ENCODE measurements at regions not wholly inside any gene's neighbourhood (a gene's known extent, or its start where the extent isn't known, plus 50 kb on each side); places are given as distances from the start of the nearest gene placed in this dataset.
"Not testable (repeated sequence)": the region's sequence is repeated elsewhere in the genome, so short reads cannot be mapped to it uniquely, and the experiment has no call there.

GRCh38 chr11:93917673-93918072, 67.3 kb upstream of the VSTM5 start:
- H3K4me3 ChIP-seq (ENCODE audit: control insufficient read depth in 1 of 7, extremely low read depth in 1 of 7, insufficient read depth in 4 of 7, low read depth in 2 of 7, low read length in 6 of 7), result no peak overlapping the region
- no peaks in the 10 kb centered on the region for H3K36me3 ChIP-seq (ENCODE audit: control insufficient read depth in 4 of 4, insufficient read depth in 4 of 4, low read length in 3 of 4)
- peaks cover 0 to 5% (median 0%) of the 10 kb centered on the region in 5 experiments for H3K27me3 ChIP-seq (replicated peaks in 2 of 5; ENCODE audit: control insufficient read depth in 4 of 5, insufficient read depth in 5 of 5, low read length in 4 of 5)
- CTCF ChIA-PET, result no interaction called here
- DNase-seq, result no peak
- WGBS (ENCODE audit: insufficient coverage), result 89% methylated on average over 5 of the region's 5 CpGs
- H3K27ac ChIP-seq (ENCODE audit: insufficient read depth in 1 of 2, low read depth in 1 of 2, low read length in 2 of 2, poor library complexity in 1 of 2, severe bottlenecking in 2 of 2), result no peak overlapping the region
- H3K4me1 ChIP-seq (ENCODE audit: control extremely low read depth in 1 of 4, control insufficient read depth in 4 of 4, insufficient read depth in 4 of 4, low read length in 3 of 4), result no peaks in the 10 kb centered on the region
- POLR2A ChIA-PET, result no interaction called here
- H3K9me3 ChIP-seq (ENCODE audit: control extremely low read depth in 1 of 5, control insufficient read depth in 4 of 5, insufficient read depth in 2 of 5, low read depth in 1 of 5, low read length in 4 of 5), result no peaks in the 10 kb centered on the region

GRCh38 chr11:93921695-93922468, 71.5 kb upstream of the VSTM5 start:
- Histone ChIP-seq H3K4me3 (ENCODE audit: control insufficient read depth in 1 of 7, extremely low read depth in 1 of 7, insufficient read depth in 4 of 7, low read depth in 2 of 7, low read length in 6 of 7) (no peak overlapping the region), H3K27me3 (replicated peaks in 2 of 5; ENCODE audit: control insufficient read depth in 4 of 5, insufficient read depth in 5 of 5, low read length in 4 of 5) (peaks cover 0 to 5% (median 0%) of the 10 kb centered on the region in 5 experiments), H3K4me1 (ENCODE audit: control extremely low read depth in 1 of 4, control insufficient read depth in 4 of 4, insufficient read depth in 4 of 4, low read length in 3 of 4) (no peaks in the 10 kb centered on the region), H3K36me3 (ENCODE audit: control insufficient read depth in 4 of 4, insufficient read depth in 4 of 4, low read length in 3 of 4) (no peaks in the 10 kb centered on the region), H3K9me3 (ENCODE audit: control extremely low read depth in 1 of 5, control insufficient read depth in 4 of 5, insufficient read depth in 2 of 5, low read depth in 1 of 5, low read length in 4 of 5) (no peaks in the 10 kb centered on the region), H3K27ac (ENCODE audit: insufficient read depth in 1 of 2, low read depth in 1 of 2, low read length in 2 of 2, poor library complexity in 1 of 2, severe bottlenecking in 2 of 2) (no peak overlapping the region)
- peak; percentile 51 to 75 (median 66) for DNase-seq
- POLR2A ChIA-PET, result no interaction called here
- CTCF ChIA-PET, result interaction anchor here (0.9 to 2.4 kb wide), 5 partner anchors 14 to 504 kb away, joined by 3 to 7 read pairs (median 4); no protein-coding TSS in a partner anchor
- 38% methylated on average over 3 of the region's 7 CpGs for WGBS (ENCODE audit: insufficient coverage)

- Histone ChIP-seq H3K4me3 (ENCODE audit: control insufficient read depth in 1 of 7, extremely low read depth in 1 of 7, insufficient read depth in 4 of 7, low read depth in 2 of 7, low read length in 6 of 7) (no peak overlapping the region), H3K27ac (ENCODE audit: insufficient read depth in 1 of 2, low read depth in 1 of 2, low read length in 2 of 2, poor library complexity in 1 of 2, severe bottlenecking in 2 of 2) (no peak overlapping the region), H3K4me1 (ENCODE audit: control extremely low read depth in 1 of 4, control insufficient read depth in 4 of 4, insufficient read depth in 4 of 4, low read length in 3 of 4) (no peaks in the 10 kb centered on the region), H3K36me3 (ENCODE audit: control insufficient read depth in 4 of 4, insufficient read depth in 4 of 4, low read length in 3 of 4) (no peaks in the 10 kb centered on the region), H3K27me3 (replicated peaks in 2 of 5; ENCODE audit: control insufficient read depth in 4 of 5, insufficient read depth in 5 of 5, low read length in 4 of 5) (peaks cover 0 to 5% (median 0%) of the 10 kb centered on the region in 5 experiments), H3K9me3 (ENCODE audit: control extremely low read depth in 1 of 5, control insufficient read depth in 4 of 5, insufficient read depth in 2 of 5, low read depth in 1 of 5, low read length in 4 of 5) (no peaks in the 10 kb centered on the region)
- ChIA-PET POLR2A (no interaction called here), CTCF (interaction anchor here (1.2 to 2.4 kb wide), 2 partner anchors 13 to 17 kb away, joined by 3 to 7 read pairs; no protein-coding TSS in a partner anchor)
- no peak for DNase-seq
- WGBS (ENCODE audit: insufficient coverage), result 93% methylated on average over 2 of the region's 4 CpGs
Observed at GRCh38 chr11:93922830-93923229, 72.4 kb upstream of the VSTM5 start.

- H3K4me3 ChIP-seq (ENCODE audit: control insufficient read depth in 1 of 7, extremely low read depth in 1 of 7, insufficient read depth in 4 of 7, low read depth in 2 of 7, low read length in 6 of 7); H3K36me3 ChIP-seq (ENCODE audit: control insufficient read depth in 4 of 4, insufficient read depth in 4 of 4, low read length in 3 of 4): not testable (repeated sequence)
Observed at GRCh38 chr11:93926099-93926498, 75.7 kb upstream of the VSTM5 start.

GRCh38 chr11:93929407-93929806, 79.0 kb upstream of the VSTM5 start:
- CTCF ChIA-PET, result no interaction called here
- no peaks in the 10 kb centered on the region for H3K36me3 ChIP-seq (ENCODE audit: control insufficient read depth in 4 of 4, insufficient read depth in 4 of 4, low read length in 3 of 4)
- H3K27me3 ChIP-seq (replicated peaks in 2 of 5; ENCODE audit: control insufficient read depth in 4 of 5, insufficient read depth in 5 of 5, low read length in 4 of 5), result no peaks in the 10 kb centered on the region
- no CpG with 5 or more reads among the region's 1 CpG for WGBS (ENCODE audit: insufficient coverage)
- DNase-seq, result no peak
- no peak overlapping the region for H3K27ac ChIP-seq (ENCODE audit: insufficient read depth in 1 of 2, low read depth in 1 of 2, low read length in 2 of 2, poor library complexity in 1 of 2, severe bottlenecking in 2 of 2)
- H3K9me3 ChIP-seq (ENCODE audit: control extremely low read depth in 1 of 5, control insufficient read depth in 4 of 5, insufficient read depth in 2 of 5, low read depth in 1 of 5, low read length in 4 of 5), result no peaks in the 10 kb centered on the region
- H3K4me1 ChIP-seq (ENCODE audit: control extremely low read depth in 1 of 4, control insufficient read depth in 4 of 4, insufficient read depth in 4 of 4, low read length in 3 of 4), result no peaks in the 10 kb centered on the region
- H3K4me3 ChIP-seq (ENCODE audit: control insufficient read depth in 1 of 7, extremely low read depth in 1 of 7, insufficient read depth in 4 of 7, low read depth in 2 of 7, low read length in 6 of 7), result no peak overlapping the region
- POLR2A ChIA-PET, result no interaction called here

More at GRCh38 chr11:93926099-93926498, 75.7 kb upstream of the VSTM5 start:
- H3K27ac ChIP-seq (ENCODE audit: insufficient read depth in 1 of 2, low read depth in 1 of 2, low read length in 2 of 2, poor library complexity in 1 of 2, severe bottlenecking in 2 of 2); H3K27me3 ChIP-seq (replicated peaks in 2 of 5; ENCODE audit: control insufficient read depth in 4 of 5, insufficient read depth in 5 of 5, low read length in 4 of 5); CTCF ChIA-PET; POLR2A ChIA-PET; H3K9me3 ChIP-seq (ENCODE audit: control extremely low read depth in 1 of 5, control insufficient read depth in 4 of 5, insufficient read depth in 2 of 5, low read depth in 1 of 5, low read length in 4 of 5); DNase-seq; H3K4me1 ChIP-seq (ENCODE audit: control extremely low read depth in 1 of 4, control insufficient read depth in 4 of 4, insufficient read depth in 4 of 4, low read length in 3 of 4): not testable (repeated sequence)
- no CpG with 5 or more reads among the region's 2 CpGs for WGBS (ENCODE audit: insufficient coverage)

- Histone ChIP-seq H3K4me1 (ENCODE audit: control extremely low read depth in 1 of 4, control insufficient read depth in 4 of 4, insufficient read depth in 4 of 4, low read length in 3 of 4) (no peaks in the 10 kb centered on the region), H3K27ac (ENCODE audit: insufficient read depth in 1 of 2, low read depth in 1 of 2, low read length in 2 of 2, poor library complexity in 1 of 2, severe bottlenecking in 2 of 2) (no peak overlapping the region), H3K4me3 (ENCODE audit: control insufficient read depth in 1 of 7, extremely low read depth in 1 of 7, insufficient read depth in 4 of 7, low read depth in 2 of 7, low read length in 6 of 7) (no peak overlapping the region), H3K27me3 (replicated peaks in 2 of 5; ENCODE audit: control insufficient read depth in 4 of 5, insufficient read depth in 5 of 5, low read length in 4 of 5) (peaks cover 0 to 5% (median 2%) of the 10 kb centered on the region in 5 experiments), H3K9me3 (ENCODE audit: control extremely low read depth in 1 of 5, control insufficient read depth in 4 of 5, insufficient read depth in 2 of 5, low read depth in 1 of 5, low read length in 4 of 5) (no peaks in the 10 kb centered on the region), H3K36me3 (ENCODE audit: control insufficient read depth in 4 of 4, insufficient read depth in 4 of 4, low read length in 3 of 4) (no peaks in the 10 kb centered on the region)
- 83% methylated on average over 1 of the region's 3 CpGs for WGBS (ENCODE audit: insufficient coverage)
- POLR2A ChIA-PET, result no interaction called here
- CTCF ChIA-PET, result no interaction called here
- DNase-seq, result no peak
Observed at GRCh38 chr11:93933230-93933629, 82.8 kb upstream of the VSTM5 start.

- ChIA-PET CTCF (interaction anchor here (1.1 to 1.4 kb wide), 3 partner anchors 12 to 40 kb away, joined by 3 to 4 read pairs (median 3); no protein-coding TSS in a partner anchor), POLR2A (no interaction called here)
- no peak for DNase-seq
- H3K36me3 ChIP-seq (ENCODE audit: control insufficient read depth in 4 of 4, insufficient read depth in 4 of 4, low read length in 3 of 4), result no peaks in the 10 kb centered on the region
- no peak overlapping the region for H3K4me3 ChIP-seq (ENCODE audit: control insufficient read depth in 1 of 7, extremely low read depth in 1 of 7, insufficient read depth in 4 of 7, low read depth in 2 of 7, low read length in 6 of 7)
- H3K9me3 ChIP-seq (ENCODE audit: control extremely low read depth in 1 of 5, control insufficient read depth in 4 of 5, insufficient read depth in 2 of 5, low read depth in 1 of 5, low read length in 4 of 5), result no peaks in the 10 kb centered on the region
- H3K4me1 ChIP-seq (ENCODE audit: control extremely low read depth in 1 of 4, control insufficient read depth in 4 of 4, insufficient read depth in 4 of 4, low read length in 3 of 4), result no peaks in the 10 kb centered on the region
- H3K27me3 ChIP-seq (replicated peaks in 2 of 5; ENCODE audit: control insufficient read depth in 4 of 5, insufficient read depth in 5 of 5, low read length in 4 of 5), result peaks cover 0 to 6% (median 2%) of the 10 kb centered on the region in 5 experiments
- 90% methylated on average over 5 of the region's 5 CpGs for WGBS (ENCODE audit: insufficient coverage)
- H3K27ac ChIP-seq (ENCODE audit: insufficient read depth in 1 of 2, low read depth in 1 of 2, low read length in 2 of 2, poor library complexity in 1 of 2, severe bottlenecking in 2 of 2), result no peak overlapping the region
Observed at GRCh38 chr11:93935826-93936225, 85.3 kb upstream of the HEPHL1 start.

All from common myeloid progenitor, CD34-positive (primary cell).